HG03469 (cell line): ENCODE measurements at regions not wholly inside any gene's neighbourhood (a gene's known extent, or its start where the extent isn't known, plus 50 kb on each side); places are given as distances from the start of the nearest gene placed in this dataset.
"Not testable (repeated sequence)": the region's sequence is repeated elsewhere in the genome, so short reads cannot be mapped to it uniquely, and the experiment has no call there.

ENCODE experiments used
- ATAC-seq: cut with Tn5 transposase; IDR thresholded peaks from one replicate; pipeline ENCODE4 v1.9.1; 2021; ENCODE audit warnings: mild to moderate bottlenecking, moderate library complexity, moderate number of reproducible peaks; ENCODE audit not compliant: unreplicated experiment

DNA sequence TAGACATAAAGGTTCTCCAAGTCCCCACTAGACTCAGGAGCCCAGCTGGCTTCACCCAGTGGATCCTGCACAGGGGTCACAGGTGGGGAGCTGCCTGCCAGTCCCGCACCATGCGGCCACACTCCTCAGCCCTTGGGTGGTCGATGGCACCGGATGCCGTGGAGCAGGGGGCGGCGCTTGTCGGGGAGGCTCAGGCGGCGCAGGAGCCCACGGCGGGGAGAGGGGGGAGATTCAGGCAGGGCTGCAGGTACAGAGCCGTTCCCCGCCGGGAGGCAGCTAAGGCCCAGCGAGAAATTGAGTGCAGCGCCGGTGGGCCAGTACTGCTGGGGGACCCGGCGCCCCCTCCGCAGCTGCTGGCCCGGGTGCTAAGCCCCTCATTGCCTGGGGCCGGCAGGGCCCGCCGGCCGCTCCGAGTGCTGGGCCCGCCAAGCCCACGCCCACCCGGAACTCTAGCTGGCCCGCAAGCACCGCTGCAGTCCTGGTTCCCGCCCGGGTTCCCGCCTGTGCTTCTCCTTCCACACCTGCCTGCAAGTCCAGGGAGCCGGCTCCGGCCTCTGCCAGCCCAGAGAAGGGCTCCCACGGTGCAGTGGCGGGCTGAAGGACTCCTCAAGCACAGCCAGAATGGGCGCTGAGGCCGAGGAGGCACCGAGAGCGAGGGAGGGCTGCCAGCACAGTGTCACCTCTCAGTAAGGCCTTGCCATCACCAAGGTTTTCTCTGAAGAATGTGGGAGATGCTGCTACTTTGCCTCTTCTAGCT, 58.4 kb upstream of the PPP1R12A start:
- no peak for ATAC-seq

DNA sequence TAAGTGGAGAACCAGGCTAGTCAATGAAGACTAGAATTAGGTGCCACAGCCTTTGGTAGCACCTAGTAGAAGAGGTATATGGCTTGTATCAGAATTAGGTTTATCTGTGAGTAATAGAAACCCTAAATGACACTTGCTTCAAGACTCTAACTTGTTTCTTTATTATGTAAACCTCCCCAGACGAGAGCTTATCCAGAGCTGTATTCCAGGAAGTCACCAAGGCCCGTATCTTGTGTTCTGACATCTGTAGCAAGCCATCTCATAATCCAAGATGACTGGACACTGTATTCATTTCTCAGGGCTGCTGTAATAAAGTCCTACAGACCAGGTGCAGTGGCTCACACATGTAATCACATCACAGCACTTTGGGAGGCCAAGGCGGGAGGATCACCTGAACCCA, 56.7 kb upstream of the PPP1R12A start:
- ATAC-seq: no peak

DNA sequence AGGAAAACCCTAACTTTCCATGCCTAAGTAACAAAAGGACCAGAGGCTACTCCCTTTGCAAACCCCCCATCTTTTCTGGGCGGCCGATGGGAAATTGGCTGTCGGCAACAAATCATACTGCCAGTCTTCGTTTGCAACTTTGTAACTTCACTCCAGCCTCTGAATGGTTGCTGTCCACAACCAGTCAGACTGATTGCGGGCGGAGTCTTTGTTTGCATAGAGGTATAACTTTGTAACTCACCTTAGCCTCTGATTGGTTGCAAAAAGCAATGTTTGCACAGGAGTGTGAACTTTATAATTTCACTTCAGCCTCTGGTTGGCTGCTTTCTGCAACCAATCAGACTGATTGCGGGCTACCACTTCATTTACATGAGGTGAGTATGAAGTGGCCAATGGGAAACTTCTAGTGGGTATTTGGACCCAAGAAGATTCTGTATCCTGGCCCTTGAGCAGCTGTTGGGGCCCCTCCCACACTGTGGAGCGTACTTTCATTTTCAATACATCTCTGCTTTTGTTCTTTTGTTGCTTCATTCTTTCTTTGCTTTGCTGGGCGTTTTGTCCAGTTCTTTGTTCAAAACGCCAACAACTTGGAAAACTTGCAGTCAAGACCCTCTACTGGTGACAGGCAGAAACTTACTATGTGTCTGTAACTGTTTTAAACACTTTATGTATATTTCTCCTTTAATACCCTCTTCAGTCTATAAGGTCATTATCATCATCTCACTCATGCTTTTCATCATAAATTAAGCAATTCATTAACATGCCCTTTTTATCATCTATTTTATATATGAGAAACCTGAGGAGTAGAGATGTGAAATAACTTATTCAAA, 55.8 kb upstream of the PPP1R12A start:
- ATAC-seq: not testable (repeated sequence)

DNA sequence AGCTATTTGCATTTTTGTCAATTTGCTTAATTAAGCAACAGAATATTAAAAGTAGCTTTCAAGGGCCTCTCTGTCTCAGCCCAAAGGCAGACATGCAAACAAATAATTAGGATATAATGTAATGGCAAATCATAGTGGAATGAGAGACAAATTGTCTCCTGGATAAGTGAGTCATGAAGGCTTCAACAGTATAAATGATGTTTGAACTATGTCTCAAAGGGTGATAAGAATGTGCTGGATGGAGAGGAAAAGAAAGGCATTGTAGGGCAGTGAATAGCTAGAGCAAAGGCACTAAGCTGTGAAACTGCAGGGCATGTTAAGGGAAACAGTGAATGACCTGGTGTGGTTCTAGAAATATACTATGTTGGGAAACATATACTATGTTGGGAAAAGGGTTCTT, 53.5 kb upstream of the PPP1R12A start:
- ATAC-seq: no peak

DNA sequence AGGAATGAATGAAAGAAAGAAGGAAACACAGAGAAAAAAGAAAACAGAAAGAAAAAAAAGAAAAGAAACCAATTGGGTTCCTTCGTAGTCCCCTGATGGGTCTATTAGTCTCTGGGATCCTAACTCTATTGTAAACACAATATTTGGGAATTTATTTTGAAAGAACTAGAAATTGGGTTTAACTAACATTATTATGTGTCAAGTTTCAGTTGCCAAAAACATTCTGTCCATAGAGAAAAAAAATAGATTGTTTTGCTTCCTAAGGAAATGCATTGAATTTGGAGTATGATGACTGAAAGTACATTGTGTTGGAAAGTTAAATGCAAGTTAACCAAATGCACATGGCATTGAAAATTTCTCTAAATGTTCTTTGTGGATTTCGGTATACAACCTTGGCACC, 52.8 kb upstream of the PPP1R12A start:
- no peak for ATAC-seq
